Ecto neural progenitor cell (in vitro differentiated cells): ENCODE measurements at regions not wholly inside any gene's neighbourhood (a gene's known extent, or its start where the extent isn't known, plus 50 kb on each side); places are given as distances from the start of the nearest gene placed in this dataset.

Experiments
- DNase-seq: peaks from one replicate; pipeline ENCODE4 v3.0.0-alpha.2; 2018; ENCODE audit warnings: low spot score

GRCh38 chr2:221680548-221680947, 108.4 kb upstream of the EPHA4 start:
- no peak for DNase-seq

GRCh38 chr2:221677688-221678087, 105.6 kb upstream of the EPHA4 start:
- DNase-seq: no peak

- no peak for DNase-seq
Observed at GRCh38 chr2:221676566-221677172, 104.6 kb upstream of the EPHA4 start.

- no peak for DNase-seq
Observed at GRCh38 chr2:221675201-221675908, 103.3 kb upstream of the EPHA4 start.

GRCh38 chr2:221674446-221674845, 102.3 kb upstream of the EPHA4 start:
- no peak for DNase-seq

GRCh38 chr2:221673248-221673647, 101.1 kb upstream of the EPHA4 start:
- DNase-seq: no peak

GRCh38 chr2:221671515-221671914, 99.4 kb upstream of the EPHA4 start:
- no peak for DNase-seq

- no peak for DNase-seq
Observed at GRCh38 chr2:221662689-221663391, 90.7 kb upstream of the EPHA4 start.

GRCh38 chr2:221657806-221658205, 85.7 kb upstream of the EPHA4 start:
- DNase-seq: no peak

- DNase-seq: no peak
Observed at GRCh38 chr2:221655300-221655699, 83.2 kb upstream of the EPHA4 start.

- no peak for DNase-seq
Observed at GRCh38 chr2:221653182-221653581, 81.1 kb upstream of the EPHA4 start.

GRCh38 chr2:221649051-221649775, 77.1 kb upstream of the EPHA4 start:
- DNase-seq: no peak

GRCh38 chr2:221642447-221642846, 70.3 kb upstream of the EPHA4 start:
- DNase-seq: no peak

GRCh38 chr2:221641181-221641871, 69.2 kb upstream of the EPHA4 start:
- no peak for DNase-seq

GRCh38 chr2:221640686-221641085, 68.6 kb upstream of the EPHA4 start:
- DNase-seq: no peak

GRCh38 chr2:221637851-221638250, 65.7 kb upstream of the EPHA4 start:
- no peak for DNase-seq

- DNase-seq: no peak
Observed at GRCh38 chr2:221635949-221636348, 63.8 kb upstream of the EPHA4 start.

- DNase-seq: no peak
Observed at GRCh38 chr2:221629468-221629867, 57.4 kb upstream of the EPHA4 start.

GRCh38 chr2:221624475-221624874, 52.4 kb upstream of the EPHA4 start:
- DNase-seq: no peak
